ENCODE measurements at regions not wholly inside any gene's neighbourhood (a gene's known extent, or its start where the extent isn't known, plus 50 kb on each side); places are given as distances from the start of the nearest gene placed in this dataset.

DNA sequence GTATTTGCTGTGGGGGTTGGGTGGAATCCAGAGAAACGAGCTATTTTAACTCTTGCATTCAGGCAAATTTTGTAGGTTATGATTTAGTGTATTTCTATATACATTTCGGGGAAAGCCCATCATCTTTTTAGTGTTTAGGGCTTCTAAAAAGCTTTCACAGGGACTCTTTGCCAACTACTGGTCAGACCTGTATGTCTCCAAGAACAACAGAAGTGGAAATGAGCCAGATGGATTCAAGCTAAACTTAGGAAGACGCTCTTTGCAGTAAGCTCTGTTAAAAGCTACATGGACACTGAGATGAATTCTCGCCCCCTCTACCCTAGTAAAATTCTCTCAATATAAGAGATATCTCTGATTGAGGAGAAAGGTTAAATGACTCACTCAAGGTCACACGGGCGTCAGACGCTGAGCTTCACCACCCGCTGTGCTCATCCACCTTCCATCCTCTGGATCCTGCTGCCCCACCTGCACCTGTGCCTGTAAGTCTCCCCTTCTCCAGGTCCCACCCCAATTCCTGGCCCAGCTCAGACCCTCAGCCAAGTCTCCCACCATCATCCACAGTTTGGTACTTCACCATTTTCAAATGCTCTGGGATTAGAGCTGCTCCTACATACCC lies 85.6 kb downstream of the MARCHF4 start:
- Histone ChIP-seq H3K9ac (ENCODE audit: low read depth, low read length) (no peak overlapping the region), H3K9me3 (ENCODE audit: insufficient read depth, low read depth, low read length) (no peaks in the 10 kb centered on the region), H3K27me3 (ENCODE audit: insufficient read depth, low read length) (no peaks in the 10 kb centered on the region), H3K4me1 (ENCODE audit: insufficient read depth, low read length) (peaks cover 32% of the 10 kb centered on the region), H3K36me3 (ENCODE audit: insufficient read depth, low read depth, low read length) (no peaks in the 10 kb centered on the region), H3K27ac (ENCODE audit: low read length) (no peak overlapping the region), H3K4me3 (ENCODE audit: low read length) (no peak overlapping the region)

DNA sequence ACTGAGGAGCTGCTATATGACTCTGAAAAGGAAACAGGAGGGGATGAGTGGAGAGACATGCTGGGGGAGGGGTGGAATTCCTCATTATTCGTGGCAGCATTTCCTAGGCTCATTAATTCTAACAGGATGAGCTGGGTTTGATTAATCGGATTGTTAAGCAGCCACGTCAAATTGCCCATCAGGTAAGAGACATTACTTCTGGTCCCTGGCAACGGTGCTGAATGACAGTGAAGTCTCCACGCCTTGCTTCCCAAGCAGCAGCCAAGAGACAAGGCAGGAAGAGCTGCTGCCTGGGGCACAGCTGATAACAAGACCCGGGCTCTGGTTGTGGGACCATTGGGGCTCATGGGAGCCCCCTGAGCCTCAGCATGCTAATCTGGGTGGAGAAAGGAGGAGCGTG lies 86.6 kb downstream of the MARCHF4 start:
- Histone ChIP-seq H3K9ac (ENCODE audit: low read depth, low read length) (no peak overlapping the region), H3K36me3 (ENCODE audit: insufficient read depth, low read depth, low read length) (no peaks in the 10 kb centered on the region), H3K27me3 (ENCODE audit: insufficient read depth, low read length) (no peaks in the 10 kb centered on the region), H3K27ac (ENCODE audit: low read length) (no peak overlapping the region), H3K4me1 (ENCODE audit: insufficient read depth, low read length) (peaks cover 37% of the 10 kb centered on the region), H3K4me3 (ENCODE audit: low read length) (no peak overlapping the region), H3K9me3 (ENCODE audit: insufficient read depth, low read depth, low read length) (no peaks in the 10 kb centered on the region)

DNA sequence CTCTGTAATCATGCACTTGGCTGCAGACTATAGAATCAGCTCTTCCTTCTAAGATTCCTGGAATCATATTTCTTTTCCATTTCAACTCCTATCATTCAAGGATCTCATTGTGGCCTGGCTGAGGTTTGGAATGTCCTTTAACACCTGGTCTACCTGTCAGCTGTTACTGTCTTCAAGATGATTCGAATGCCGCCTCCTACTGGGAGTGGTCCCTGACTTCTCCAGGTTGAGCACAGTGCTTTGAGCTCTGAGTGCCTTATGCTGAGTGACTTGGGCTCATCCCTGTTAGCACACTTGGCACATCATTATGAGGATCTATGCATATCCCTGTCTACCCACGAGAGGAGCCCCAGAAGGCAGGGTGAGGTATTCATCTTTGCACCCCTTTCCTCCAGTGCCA lies 87.6 kb downstream of the MARCHF4 start:
- no peak overlapping the region for H3K27ac ChIP-seq (ENCODE audit: low read length)
- H3K9me3 ChIP-seq (ENCODE audit: insufficient read depth, low read depth, low read length) = no peaks in the 10 kb centered on the region
- no peaks in the 10 kb centered on the region for H3K36me3 ChIP-seq (ENCODE audit: insufficient read depth, low read depth, low read length)
- H3K9ac ChIP-seq (ENCODE audit: low read depth, low read length) = no peak overlapping the region
- peaks cover 37% of the 10 kb centered on the region for H3K4me1 ChIP-seq (ENCODE audit: insufficient read depth, low read length)
- no peak overlapping the region for H3K4me3 ChIP-seq (ENCODE audit: low read length)
- no peaks in the 10 kb centered on the region for H3K27me3 ChIP-seq (ENCODE audit: insufficient read depth, low read length)

DNA sequence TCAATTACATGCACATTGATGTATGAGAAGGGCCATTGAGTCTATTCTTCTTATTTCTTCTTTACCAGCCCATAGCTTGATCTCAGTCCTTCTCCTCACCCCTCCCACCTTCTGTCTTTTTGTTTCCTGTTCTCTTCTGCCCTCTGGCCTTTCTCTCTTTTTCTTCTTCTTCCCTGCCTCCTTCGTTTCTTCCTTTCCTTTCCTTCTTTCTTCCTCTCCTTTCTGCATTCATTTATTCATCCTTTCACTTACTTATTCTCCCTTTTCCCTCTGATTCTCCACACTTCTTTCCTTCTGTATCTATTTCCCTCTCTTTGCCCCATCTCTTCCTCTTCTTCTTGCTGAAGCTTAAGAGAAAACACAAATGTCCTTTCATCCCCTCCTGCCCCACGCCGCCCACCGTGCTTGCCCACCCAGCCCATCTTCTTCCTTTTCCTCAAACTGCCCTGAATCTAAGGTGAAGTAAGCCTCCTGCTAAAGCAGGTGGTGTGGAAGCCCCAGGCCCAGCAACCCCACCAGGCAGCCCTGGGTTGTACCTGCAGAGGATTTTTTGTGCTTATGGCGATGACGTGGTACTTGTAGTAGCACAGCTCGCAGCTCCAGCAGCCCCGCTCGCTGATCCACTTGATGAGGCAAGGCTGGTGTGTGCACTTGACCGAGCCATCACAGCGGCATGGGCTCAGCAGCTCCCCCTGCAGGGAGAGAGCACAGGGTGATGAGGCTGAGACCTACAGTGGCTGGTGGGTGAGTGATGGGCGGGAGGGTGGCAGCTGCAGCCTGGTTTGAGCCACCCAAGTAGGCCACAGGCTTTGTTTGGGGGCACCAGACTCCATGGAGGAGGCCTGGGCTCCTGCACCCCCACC lies 89.0 kb downstream of the MARCHF4 start:
- Histone ChIP-seq H3K4me1 (ENCODE audit: insufficient read depth, low read length) (peaks cover 34% of the 10 kb centered on the region), H3K27ac (ENCODE audit: low read length) (no peak overlapping the region)

DNA sequence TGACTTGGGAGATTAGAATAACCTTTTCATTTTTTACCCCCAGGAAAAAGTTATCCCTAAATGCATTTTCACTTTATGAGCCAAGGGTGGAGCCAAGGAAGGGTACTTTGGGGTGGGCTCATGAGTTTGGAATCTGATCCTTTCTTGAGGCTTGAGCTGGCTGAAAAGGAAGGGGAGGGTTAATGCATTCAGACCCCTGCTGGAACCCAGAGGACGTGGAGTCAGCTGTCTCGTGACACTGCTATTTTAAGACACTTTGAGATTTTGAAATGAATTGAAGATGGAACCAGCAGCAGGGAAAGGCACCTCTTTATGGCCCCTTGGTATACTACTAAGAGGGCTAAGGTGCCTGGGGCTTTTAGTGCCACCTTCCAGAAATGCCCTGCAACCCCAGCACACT lies 90.4 kb downstream of the MARCHF4 start:
- Histone ChIP-seq H3K27me3 (ENCODE audit: insufficient read depth, low read length) (no peaks in the 10 kb centered on the region), H3K4me3 (ENCODE audit: low read length) (no peak overlapping the region), H3K36me3 (ENCODE audit: insufficient read depth, low read depth, low read length) (no peaks in the 10 kb centered on the region), H3K9ac (ENCODE audit: low read depth, low read length) (no peak overlapping the region), H3K27ac (ENCODE audit: low read length) (no peak overlapping the region), H3K9me3 (ENCODE audit: insufficient read depth, low read depth, low read length) (no peaks in the 10 kb centered on the region), H3K4me1 (ENCODE audit: insufficient read depth, low read length) (peaks cover 30% of the 10 kb centered on the region)

More for the DNA sequence above, 89.0 kb downstream of the MARCHF4 start:
- H3K4me3 ChIP-seq (ENCODE audit: low read length) = no peak overlapping the region
- no peaks in the 10 kb centered on the region for H3K9me3 ChIP-seq (ENCODE audit: insufficient read depth, low read depth, low read length)
- no peak overlapping the region for H3K9ac ChIP-seq (ENCODE audit: low read depth, low read length)
- H3K36me3 ChIP-seq (ENCODE audit: insufficient read depth, low read depth, low read length) = no peaks in the 10 kb centered on the region
- H3K27me3 ChIP-seq (ENCODE audit: insufficient read depth, low read length) = no peaks in the 10 kb centered on the region

DNA sequence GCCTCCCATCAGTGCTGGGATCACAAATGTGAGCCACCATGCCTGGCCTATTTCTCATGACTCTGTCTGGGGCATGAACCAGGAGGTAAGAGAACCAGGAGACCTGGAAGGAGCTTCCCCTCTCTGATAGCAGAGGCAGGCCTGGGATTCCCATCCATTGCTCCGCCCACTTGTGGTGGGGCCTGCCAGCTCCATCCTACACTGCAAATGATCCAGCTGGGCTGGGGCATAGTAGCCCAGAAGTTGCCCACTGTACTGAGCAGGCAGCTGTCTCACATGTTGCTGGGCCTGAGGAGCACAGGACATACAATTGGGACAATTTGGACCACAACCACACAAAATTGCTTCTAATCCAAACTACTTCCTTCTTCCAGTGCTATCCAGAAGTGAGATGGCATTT lies 91.0 kb downstream of the MARCHF4 start:
- Histone ChIP-seq H3K27ac (ENCODE audit: low read length) (no peak overlapping the region), H3K9ac (ENCODE audit: low read depth, low read length) (no peak overlapping the region), H3K9me3 (ENCODE audit: insufficient read depth, low read depth, low read length) (no peaks in the 10 kb centered on the region)

DNA sequence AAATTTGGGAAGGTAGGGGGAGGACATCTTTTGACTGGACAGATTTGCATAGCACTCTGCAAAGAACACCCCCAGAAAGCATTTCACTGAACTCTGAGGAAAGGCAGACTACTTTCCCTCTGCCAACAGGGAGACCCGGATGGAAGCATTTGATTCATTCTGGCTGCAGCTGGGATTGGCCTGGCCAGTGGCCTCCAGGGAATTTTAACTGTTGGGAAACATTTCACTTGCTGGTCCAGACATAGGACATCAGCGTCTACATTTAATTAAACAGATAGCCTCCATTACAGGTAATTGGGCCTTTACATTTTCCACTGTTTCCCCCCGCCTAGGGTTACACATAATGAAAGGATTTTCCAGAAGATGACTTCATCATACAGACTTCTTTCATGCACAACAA lies 92.8 kb downstream of the MARCHF4 start:
- no peak overlapping the region for H3K9ac ChIP-seq (ENCODE audit: low read depth, low read length)
- no peaks in the 10 kb centered on the region for H3K9me3 ChIP-seq (ENCODE audit: insufficient read depth, low read depth, low read length)
- H3K4me3 ChIP-seq (ENCODE audit: low read length) = no peak overlapping the region
- no peaks in the 10 kb centered on the region for H3K36me3 ChIP-seq (ENCODE audit: insufficient read depth, low read depth, low read length)
- peaks cover 21% of the 10 kb centered on the region; the same call in 1 of the 2 replicates for H3K4me1 ChIP-seq (ENCODE audit: insufficient read depth, low read length)
- no peaks in the 10 kb centered on the region for H3K27me3 ChIP-seq (ENCODE audit: insufficient read depth, low read length)
- H3K27ac ChIP-seq (ENCODE audit: low read length) = no peak overlapping the region

More for the DNA sequence above, 91.0 kb downstream of the MARCHF4 start:
- Histone ChIP-seq H3K4me3 (ENCODE audit: low read length) (no peak overlapping the region), H3K27me3 (ENCODE audit: insufficient read depth, low read length) (no peaks in the 10 kb centered on the region), H3K4me1 (ENCODE audit: insufficient read depth, low read length) (peaks cover 30% of the 10 kb centered on the region), H3K36me3 (ENCODE audit: insufficient read depth, low read depth, low read length) (no peaks in the 10 kb centered on the region)

DNA sequence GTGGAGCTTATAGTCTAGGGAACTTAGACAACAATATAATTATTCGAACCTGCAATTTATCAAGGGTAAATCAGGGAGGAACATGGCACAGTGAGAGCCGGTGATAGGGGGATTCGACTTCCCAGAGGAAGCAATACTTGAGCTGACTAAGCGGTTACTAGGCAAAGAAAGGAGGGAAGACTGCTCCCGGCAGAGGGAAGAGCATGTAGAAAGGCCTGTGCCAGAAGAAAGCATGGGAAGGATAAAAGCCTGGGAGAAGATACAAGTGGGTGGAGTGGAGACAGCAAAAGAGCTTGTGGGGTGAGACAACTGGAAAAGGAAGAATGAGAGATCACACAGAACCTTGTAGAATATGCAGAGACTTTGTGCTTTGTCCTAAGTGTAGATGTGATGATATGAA lies 93.3 kb downstream of the MARCHF4 start:
- Histone ChIP-seq H3K27ac (ENCODE audit: low read length) (no peak overlapping the region), H3K36me3 (ENCODE audit: insufficient read depth, low read depth, low read length) (no peaks in the 10 kb centered on the region), H3K4me1 (ENCODE audit: insufficient read depth, low read length) (peaks cover 21% of the 10 kb centered on the region; the same call in 1 of the 2 replicates), H3K9ac (ENCODE audit: low read depth, low read length) (no peak overlapping the region), H3K4me3 (ENCODE audit: low read length) (no peak overlapping the region), H3K27me3 (ENCODE audit: insufficient read depth, low read length) (no peaks in the 10 kb centered on the region), H3K9me3 (ENCODE audit: insufficient read depth, low read depth, low read length) (no peaks in the 10 kb centered on the region)

DNA sequence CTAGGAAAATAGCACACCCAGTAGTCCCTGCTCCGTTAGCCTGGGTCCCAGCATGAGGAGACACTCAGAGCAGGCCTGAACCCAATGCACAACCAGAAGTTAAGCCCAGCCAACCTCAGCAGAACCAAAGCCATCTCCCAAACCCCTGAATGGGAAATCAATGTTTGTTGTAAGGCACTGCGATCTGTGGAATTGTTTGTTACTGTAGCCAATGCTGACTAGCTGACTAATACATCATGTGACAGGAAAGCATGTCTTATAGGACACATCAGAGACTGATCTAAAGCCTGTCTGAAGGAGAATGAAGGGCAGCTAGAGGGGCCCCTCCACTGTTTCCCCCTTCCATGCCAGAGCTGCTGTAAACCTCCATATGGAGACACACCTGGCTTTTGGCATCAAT lies 96.4 kb downstream of the MARCHF4 start:
- Histone ChIP-seq H3K9me3 (ENCODE audit: insufficient read depth, low read depth, low read length) (no peaks in the 10 kb centered on the region), H3K9ac (ENCODE audit: low read depth, low read length) (no peak overlapping the region), H3K4me3 (ENCODE audit: low read length) (no peak overlapping the region), H3K36me3 (ENCODE audit: insufficient read depth, low read depth, low read length) (no peaks in the 10 kb centered on the region), H3K4me1 (ENCODE audit: insufficient read depth, low read length) (no peaks in the 10 kb centered on the region), H3K27ac (ENCODE audit: low read length) (no peak overlapping the region), H3K27me3 (ENCODE audit: insufficient read depth, low read length) (no peaks in the 10 kb centered on the region)

DNA sequence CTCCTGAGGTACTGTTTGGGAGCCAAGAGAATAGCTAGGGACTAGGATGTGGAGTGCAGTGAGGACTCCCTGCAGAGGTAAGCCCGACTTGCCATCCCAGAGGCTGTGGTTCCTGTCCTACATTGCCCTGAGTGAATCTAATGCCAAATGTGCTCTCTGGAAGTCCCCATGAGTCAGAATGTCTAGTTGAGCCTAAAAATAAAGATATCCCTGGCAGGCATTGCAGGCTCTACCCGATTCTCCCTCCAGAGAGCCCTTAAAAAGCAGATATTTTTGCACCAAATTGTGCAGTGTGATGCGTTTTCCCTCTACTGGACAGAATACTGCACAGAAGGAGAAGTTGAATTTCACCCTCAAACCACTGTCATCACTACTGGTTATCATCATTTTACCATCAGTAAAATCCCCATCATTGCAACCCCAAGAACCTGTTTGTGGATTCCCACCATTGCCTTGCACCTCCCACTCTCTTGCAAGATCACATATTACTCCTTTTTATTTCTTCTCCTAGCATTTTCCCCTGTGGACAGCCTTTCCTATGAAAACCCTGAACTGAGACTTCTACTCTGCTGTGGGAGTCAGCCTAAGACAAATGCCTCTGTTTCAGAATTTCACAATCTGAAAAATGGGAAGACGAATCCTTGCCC lies 98.0 kb downstream of the MARCHF4 start:
- Histone ChIP-seq H3K9me3 (ENCODE audit: insufficient read depth, low read depth, low read length) (no peaks in the 10 kb centered on the region), H3K4me3 (ENCODE audit: low read length) (no peak overlapping the region), H3K27ac (ENCODE audit: low read length) (no peak overlapping the region), H3K36me3 (ENCODE audit: insufficient read depth, low read depth, low read length) (no peaks in the 10 kb centered on the region), H3K4me1 (ENCODE audit: insufficient read depth, low read length) (no peaks in the 10 kb centered on the region), H3K9ac (ENCODE audit: low read depth, low read length) (no peak overlapping the region), H3K27me3 (ENCODE audit: insufficient read depth, low read length) (no peaks in the 10 kb centered on the region)

DNA sequence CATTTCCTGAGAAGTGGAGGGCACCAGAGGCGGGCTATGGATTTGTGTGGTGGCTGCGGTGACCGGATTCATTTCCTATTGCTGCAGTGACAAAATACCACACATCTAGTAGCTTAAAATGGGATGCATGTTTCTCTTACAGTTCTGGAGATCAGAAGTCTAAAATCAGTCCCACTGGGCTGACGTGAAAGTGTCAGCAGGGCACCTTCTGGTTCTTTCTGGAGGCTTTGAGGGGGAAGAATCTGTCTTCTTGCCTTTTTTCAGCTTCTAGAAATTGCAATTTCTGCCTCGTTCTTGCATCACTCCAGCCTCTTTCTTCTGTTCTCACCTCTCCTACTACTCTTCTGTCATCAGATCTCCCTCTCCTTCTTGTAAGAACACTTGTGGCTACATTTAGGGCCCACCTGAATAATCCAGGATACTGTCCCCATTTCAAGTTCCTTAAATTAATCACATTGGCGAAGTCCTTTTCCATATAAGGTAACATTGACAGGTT lies 111.2 kb downstream of the MARCHF4 start:
- no peaks in the 10 kb centered on the region for H3K36me3 ChIP-seq (ENCODE audit: insufficient read depth, low read depth, low read length)
- H3K4me3 ChIP-seq (ENCODE audit: low read length) = no peak overlapping the region
- no peak overlapping the region for H3K9ac ChIP-seq (ENCODE audit: low read depth, low read length)
- no peaks in the 10 kb centered on the region for H3K4me1 ChIP-seq (ENCODE audit: insufficient read depth, low read length)
- H3K27ac ChIP-seq (ENCODE audit: low read length) = no peak overlapping the region
- H3K9me3 ChIP-seq (ENCODE audit: insufficient read depth, low read depth, low read length) = no peaks in the 10 kb centered on the region
- no peaks in the 10 kb centered on the region for H3K27me3 ChIP-seq (ENCODE audit: insufficient read depth, low read length)
